UCSD-AML1 (cell line): ENCODE measurements at regions not wholly inside any gene's neighbourhood (a gene's known extent, or its start where the extent isn't known, plus 50 kb on each side); places are given as distances from the start of the nearest gene placed in this dataset.

Experiments used
- DNase-seq: peaks from one replicate; lab custom pipeline; 2025; ENCODE audit not compliant: unreplicated experiment; lab: John Stamatoyannopoulos, UW

DNA sequence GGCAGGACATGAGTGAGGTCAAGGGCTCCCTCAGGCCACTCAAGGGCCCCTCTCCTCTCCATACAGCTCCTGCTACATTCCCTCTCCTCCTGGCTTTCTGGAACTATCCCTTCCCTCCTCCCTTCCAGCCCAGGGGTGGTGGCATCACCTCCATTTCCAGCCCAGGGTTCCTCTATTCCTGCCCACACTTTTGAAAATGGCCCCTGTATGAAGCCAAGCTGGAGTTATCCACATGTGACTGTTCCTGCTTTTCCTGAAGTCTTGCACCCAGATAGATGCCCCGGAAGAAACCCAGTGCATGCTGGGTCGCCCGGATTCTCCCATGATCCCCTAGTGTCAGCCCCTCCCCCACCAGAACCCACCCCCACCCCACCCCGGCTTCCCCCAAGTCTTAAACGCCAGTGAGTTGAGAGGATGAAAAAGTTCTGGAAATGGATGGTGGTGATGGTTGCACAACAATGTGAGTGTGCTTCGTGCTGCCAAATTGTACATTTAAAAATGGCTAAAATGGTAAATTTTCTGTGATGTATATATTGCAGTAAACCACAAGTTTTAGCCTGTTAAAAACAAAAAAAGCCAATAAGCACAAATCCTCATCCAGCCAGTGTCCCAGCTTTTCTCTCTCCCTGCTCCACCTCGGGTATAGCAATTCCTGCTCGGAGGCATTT is 136.9 kb downstream of the SCARB1 start:
- no peak for DNase-seq

DNA sequence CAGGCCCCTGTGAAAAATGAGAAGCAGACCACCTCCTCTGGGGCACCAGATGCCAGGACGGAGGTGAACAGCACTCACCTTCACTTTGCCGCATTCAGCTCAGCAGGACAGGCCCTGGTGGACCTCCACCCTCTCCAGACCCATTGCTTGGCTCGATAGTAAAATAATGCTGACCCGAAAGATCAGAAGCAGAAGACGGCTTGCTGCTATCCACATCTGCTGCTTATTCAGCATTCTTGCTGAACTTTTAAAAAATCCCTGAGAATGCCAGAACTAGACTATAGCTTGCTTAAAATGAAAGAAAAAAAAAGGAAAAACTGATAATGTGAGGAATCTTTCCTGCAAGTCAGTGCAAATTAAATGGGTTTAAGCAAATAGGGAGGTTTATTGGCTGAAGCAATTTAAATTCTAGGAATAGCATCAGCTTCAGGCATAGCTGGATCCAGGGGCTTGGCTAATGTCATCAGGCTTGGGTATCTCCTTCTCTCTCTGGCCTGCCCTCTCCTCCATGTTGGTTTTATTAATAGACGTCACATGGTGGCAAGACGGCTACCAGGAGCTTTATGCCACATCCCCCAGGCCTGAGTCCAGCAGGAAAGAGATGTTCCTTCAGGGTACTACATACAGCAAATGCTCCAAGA is 137.9 kb downstream of the SCARB1 start:
- no peak for DNase-seq

DNA sequence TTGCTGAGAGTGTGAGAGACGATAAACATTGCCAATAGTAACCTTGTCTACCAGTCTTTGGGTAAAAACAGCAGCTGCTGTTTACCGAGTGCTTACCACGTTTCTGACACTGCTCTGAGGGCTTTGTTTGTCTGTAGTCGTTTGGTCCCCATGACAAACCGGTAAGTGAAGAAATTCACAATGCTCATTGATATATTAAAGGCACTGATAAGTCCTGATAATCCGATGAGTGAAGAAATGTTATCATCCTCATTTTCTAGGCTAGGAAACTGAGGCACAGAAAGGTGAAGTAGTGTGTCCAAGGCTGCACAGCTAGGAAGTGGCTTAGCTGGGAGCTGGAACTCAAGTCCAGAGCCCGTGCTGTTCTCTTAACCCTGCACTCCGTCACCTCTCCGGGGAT is 138.6 kb downstream of the SCARB1 start:
- no peak for DNase-seq

DNA sequence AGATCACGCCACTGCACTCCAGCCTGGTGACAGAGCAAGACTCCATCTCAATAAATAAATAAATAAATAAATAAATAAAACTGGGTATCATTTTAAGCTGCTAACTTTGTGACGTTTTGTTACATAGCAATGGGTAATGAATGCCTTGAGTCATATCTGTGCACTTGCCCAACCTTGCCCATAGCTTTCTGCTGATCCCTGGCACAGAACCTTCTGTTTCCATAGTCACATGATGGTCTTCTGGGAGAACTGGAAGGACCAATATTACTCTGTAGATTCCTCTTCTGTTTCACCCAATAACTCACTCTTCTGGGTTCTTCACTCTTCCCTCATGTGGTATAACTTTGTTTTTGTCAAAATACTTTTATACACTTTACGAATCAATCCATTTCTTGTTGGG is 140.8 kb downstream of the SCARB1 start:
- no peak for DNase-seq

DNA sequence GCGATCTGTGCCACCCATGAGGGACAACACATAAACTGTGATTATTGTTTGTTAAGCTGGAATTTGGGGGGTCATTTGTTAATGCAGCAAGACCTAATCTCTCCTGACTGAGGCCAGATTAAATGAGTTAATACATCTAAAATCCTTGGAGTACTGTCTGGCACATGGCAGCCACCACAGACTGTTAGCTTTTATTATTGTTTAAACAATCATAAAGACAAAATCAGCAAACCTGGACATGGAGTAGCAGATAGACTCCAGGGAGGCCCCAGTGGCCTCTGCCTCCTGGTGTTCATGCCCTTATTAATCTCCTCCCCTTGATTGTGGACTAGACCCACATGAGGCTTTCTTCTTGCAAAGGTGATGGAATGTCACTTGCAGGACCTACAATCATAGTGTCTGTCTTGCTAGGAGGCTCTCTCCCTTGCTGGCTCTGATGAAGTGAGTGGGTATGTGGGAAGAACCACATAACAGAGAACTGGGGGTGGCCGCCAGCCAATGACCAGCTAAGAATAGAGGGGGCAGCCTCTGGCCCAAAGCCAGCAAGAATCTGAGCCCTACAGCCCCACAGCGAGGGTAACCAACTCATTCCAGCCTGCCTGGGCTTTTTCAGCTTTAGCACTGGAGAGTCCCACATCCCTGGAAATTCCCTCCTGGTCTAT is 142.0 kb downstream of the SCARB1 start:
- DNase-seq: no peak

DNA sequence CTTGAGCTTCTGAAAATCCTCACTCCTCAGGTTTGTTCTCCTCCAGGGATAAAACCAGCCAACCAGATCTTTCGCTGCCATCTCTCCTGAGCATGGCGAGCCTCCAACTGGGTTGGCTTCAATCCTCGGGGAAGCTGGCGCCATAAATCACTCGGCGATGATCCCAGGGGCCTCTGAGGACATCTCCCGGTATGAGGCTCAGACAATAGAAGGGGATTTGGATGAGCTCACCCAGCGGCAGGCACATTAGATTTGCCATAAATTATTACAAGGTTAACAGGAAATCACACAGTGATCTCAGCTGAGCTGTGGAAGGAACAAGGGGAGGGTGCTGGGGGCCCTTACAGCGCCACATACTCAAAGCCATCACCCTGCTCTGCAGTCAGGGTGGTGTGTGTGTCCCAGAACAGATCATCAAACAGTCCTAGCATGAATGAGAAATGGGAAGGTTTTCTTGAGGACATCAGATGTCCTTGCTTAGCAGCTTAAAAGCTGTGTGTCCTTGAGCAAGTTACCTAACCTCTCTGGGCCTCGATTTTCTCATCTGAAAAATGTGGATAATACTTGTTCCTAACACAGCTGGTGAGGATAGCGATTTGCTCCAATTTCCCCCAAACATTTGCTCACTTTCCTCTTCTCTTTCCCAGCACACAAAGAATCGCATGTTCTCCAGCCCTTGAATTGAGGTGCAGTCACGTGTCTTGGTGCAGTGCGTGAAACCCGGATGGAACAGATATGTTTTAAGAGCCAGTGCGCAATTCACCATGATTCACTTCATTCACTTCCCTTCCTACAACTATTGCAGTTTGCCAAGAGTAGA is 142.8 kb downstream of the SCARB1 start:
- no peak for DNase-seq

DNA sequence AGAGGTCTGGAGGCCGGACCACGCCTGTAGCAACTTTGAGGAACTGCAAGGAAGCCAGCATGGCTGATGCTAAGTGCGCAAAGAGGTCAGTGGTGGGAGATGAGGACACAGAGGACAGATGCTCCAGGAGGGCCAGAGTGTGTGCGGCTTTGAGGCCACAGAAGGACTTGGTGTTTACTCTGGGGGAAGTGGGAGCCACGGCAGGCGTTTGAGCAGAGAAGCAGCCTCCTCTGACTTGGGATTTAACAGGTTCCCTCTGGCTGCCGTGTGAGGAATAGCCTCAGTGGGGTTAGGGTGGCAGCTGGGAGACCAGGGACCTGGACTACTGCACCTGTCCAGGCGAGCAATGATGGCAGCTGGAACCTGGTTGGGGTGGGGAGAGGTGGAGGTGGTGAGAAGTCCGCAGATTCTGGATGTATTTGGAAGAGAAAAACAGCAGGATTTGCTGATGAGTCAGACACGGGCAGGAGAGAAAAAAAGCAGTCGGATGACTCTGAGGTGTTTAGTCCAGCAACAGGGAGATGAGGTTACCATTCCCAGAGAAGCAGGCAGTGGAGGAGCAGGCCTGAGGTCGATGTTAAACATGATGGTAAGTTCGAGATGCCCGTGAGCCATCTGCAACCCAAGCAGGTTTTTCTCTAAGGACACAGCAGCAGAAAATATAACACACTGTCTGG is 143.5 kb downstream of the SCARB1 start:
- no peak for DNase-seq

DNA sequence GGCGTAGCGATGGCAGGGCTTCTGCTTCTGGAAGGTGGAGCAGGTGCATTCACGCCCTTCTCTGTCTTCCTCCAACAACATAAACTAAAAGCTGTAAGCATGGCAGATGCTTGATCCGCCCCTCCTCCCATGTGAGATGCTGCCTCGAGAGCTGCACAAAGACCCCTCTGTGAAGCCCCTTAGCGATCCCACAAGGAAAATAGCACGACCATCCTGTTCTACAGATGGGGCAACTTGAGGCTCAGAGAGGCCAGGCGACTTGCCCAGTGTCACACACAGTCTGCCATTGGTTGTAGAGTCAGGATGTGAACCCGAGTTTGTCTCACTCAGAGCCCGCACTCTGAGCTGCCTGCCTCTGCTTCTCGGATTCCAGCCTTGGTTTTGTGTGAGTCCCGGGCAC is 144.4 kb downstream of the SCARB1 start:
- no peak for DNase-seq

DNA sequence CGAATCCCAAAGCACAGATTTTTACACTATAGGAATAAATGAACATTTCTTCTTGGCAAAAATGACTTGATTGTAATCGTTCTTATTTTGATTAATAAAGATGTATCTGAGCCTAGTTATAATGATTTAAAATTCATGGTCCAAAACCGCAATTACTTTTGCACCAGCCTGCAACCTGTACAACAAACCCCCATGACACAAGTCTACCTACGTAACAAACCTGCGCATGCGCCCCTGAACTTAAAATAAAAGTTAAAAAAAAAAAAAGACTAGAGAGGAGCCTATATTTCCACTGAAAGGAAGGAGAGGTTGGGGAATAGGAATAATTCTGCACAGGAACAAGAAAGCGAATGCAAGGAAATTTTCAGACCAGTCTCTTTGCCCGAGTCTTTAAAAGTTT is 145.2 kb downstream of the SCARB1 start:
- no peak for DNase-seq

DNA sequence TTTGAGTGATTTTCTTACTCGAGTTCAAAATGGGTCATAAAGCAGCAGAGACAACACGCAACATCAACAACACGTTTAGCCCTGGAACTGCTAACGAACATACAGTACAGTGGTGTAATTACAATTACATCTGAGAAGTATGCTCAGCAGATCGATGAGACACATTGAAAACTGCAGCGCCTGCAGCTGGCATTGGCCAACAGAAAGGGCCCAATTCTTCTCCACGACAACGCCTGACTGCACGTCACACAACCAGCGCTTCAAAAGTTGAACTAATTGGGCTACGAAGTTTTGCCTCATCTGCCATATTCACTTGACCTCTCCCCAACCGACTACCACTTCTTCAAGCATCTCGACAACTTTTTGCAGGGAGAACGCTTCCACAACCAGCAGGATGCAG is 145.6 kb downstream of the SCARB1 start:
- DNase-seq: no peak

DNA sequence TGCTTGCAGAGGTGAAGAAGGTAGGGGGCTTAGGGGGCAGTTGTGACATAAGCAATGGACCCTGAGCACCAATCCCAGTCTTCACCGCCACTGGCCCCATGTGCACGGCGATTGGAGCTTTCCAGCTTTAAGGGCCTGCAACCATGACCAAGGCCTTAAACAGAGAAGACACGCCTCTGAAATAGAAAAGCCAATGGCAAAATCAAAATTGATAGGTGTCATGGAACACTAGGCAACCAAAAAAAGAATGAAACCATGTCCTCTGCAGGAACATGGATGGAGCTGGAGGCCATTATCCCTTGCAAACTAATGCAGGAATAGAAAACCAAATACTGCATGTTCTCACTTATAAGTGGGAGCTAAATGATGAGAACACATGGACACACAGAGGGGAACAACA is 146.3 kb downstream of the SCARB1 start:
- no peak for DNase-seq

DNA sequence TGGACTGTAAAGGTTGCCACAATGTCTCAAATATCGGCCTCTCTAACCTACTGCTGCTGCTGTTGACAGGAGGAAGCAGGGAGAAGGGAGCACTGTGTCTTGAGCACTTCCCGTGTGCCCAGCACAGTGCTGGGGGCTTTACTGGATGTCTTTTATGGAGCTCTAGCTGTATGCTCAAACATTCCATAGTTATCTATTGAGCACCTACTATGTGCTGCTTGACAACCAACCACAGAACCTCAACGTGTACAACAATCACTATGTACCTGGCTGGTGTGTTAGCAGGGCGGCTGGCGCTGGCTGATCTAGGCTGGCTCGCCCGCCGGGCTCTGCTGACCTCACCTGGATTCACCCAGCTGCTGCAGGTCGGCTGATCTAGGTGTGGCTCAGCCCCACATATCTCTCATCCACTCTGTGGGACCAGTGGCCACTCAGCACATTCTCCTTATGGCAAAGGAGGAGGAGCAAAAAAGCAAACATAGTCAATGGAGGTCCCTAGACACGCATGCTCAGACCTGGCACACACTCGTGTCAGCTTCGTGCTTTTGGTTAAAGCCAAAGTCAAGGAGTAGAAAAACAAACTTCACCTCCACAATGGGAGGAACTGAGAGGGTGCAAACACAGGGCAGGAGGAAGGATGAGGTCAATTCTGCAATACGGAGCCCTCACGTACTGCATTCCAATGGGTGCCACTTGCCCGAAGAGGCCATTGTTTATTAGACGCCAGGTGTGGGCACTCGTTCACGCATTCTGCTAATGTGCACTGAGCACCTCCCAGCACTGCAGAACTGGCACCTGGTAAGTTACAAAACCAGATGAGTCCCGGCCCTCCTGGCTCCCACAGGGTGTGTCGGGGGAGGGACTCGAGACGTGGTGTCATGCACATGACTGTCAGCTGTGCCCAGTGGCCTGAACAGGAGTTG is 147.2 kb downstream of the SCARB1 start:
- no peak for DNase-seq

DNA sequence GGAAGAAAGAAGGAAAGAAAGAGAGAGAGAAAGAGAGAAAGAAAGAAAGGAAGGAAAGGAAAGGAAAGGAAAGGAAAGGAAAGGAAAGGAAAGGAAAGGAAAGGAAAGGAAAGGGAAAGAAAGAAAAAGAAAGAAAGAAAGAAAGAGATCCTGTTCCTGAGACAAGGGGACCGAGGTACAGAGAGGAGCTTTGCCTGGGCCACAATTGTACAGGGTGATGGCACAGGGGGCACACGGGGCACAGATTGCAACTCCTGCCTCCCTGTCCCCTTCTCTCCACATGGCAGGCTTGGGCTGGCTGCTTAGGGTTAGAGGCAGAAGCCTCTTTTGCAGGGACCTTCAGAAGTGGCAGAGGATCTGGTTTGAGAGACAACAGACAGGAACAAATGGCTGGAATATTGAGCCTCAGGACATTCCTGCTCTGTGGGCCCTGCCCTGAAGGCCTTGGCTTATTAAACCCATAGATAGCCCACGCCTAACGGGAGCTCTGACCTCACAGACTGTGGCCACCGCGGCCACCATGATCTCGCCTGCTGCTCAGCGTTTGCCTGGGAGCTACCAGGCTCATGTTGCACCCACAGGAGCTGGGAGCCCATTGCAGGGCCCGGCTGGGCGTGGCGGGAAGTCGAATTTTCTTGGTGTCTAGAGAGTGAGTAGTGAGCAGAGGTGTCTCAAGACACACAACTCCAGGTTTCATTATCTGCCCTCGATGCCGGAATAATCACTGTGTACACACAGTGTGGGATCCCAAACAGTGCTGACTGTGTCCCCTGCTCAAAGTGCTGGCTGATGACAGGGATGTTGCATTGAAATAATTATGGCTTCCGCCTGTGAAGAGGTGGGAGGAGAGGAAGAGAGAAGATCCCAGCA is 147.9 kb upstream of the NCOR2 start:
- DNase-seq: no peak

DNA sequence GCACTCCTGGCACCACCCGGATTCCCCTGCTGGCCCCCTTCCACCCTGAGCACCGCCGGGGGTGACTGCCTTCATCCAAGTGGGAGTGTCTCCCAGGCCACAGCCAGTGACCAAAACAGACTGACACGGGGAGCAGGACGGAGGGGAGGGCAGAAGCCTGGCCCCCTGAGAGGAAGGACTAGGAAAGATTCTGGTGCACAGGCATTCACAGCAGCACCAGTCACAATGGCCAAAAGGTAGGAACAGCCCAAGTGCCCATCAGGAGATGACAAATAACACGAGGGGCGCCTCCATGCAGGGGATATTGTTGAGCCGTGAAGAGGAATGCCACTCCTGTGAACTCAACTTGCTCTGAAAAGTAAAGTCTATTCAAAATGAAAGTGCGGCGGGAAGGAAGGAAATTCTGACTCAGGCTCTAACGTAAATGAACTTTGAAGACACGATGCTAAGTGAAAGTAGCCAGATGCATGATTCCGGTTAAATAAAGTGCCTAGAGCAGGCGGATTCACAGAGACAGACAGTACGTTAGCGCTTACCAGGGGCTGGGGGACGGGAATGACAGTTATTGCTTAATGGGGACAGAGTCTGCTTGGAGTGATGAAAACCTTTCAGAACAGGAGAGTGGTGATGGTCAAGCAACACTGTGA is 146.1 kb upstream of the NCOR2 start:
- DNase-seq: peak; percentile 45

DNA sequence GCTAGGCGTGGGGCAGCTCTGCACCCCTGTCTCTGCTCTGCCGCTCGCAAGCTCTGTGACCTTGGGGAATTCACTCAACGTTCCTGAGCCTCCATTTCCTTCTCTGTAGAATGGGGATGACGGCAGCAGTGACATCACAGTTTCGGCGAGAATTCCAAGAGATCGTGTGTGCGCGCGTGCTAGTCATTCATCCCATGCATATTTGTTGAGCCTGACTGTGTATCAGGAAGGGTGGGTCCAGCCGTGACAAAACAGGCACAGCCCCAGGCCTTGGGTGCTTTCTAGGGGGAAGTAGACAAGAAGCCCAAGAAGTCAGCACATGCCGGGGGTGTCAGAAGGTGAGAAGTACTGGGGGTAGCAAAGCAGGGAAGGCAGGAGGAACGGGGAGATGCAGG is 145.6 kb upstream of the NCOR2 start:
- no peak for DNase-seq

DNA sequence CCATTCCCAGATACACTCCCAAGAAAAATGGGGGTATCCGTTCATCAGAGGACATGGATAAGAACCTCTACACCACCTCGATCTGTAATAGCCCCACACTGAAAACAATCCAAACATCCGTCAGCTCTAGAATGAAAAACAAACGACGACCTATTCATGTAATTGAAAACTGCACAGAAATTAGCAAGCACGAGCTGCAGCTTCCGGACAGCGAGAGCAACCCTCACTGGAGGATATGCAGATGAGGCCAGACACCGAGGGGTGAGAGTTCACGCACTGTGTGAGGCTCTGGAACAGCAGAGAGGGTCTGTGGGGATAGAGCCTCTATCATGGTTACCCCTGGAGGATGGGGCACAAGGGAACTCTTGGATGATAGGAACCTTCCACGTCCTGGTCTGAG is 143.9 kb upstream of the NCOR2 start:
- DNase-seq: no peak

DNA sequence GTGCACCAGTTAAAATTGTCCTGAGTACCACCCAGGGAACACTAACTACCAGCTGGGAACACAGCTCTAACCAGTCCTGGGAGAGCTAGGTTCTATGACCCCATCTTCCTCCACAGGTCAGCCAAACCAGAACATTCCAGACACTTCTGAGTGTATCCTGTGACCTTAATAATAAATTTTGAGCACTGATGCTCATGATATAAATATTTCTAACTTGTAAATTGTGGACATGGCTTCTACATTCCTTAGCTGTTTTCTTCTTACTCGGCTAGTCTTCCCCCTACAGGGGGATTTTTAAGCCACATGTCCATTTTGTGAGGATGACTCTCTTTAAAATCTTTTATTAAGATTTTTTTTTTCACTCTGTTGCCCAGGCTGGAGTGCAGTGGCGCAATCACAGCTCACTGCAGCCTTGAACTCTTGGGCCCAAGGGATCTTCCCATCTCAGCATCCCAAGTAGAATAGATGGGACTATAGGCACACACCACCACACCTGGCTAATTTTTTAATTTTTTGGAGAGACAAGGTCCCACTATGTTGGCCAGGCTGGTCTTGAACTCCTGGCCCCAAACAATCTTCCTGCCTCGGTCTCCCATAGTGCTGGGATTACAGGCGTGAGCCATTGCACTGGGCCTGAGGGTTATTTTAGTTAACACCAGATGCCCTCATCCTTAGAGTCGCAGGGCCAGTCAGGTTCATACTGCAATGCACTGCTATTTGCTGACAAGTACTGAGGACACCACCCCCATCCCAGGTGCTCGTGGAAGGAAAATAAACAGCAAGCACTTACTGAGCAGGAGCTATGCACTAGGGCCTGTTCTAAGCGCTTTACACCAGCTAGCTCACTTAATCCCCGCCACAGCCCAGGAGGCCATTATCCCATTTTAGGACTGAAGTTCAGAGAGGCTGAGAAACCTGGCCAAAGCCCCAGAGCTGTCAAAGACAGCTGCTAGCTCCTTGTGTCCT is 142.6 kb upstream of the NCOR2 start:
- DNase-seq: no peak

DNA sequence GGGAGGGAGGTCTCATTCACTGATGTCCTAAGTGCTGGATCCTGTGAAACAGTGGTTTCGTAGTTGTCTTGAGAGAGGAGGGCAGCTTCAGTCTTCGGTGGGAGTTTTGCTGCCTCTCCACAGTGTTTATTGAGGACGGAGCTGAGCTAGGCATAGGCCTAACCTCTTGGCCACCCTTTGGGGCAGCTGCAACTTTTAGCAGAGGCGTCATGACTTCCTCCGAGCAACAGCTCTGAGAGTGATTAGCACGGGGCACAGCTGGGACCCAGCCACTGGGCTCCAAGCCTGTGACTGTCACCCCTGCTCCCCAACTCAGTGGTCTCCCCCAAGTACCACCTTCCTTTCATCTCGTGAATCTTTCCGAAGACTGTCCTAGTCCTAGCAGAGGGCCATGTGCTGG is 139.9 kb upstream of the NCOR2 start:
- no peak for DNase-seq
